SHP77 (cell line): ENCODE measurements at regions not wholly inside any gene's neighbourhood (a gene's known extent, or its start where the extent isn't known, plus 50 kb on each side); places are given as distances from the start of the nearest gene placed in this dataset.
"Not testable (repeated sequence)": the region's sequence is repeated elsewhere in the genome, so short reads cannot be mapped to it uniquely, and the experiment has no call there.

Experiments used
- DNase-seq, 2 experiments: peaks; one replicate each; lab custom pipeline; 2025; lab: John Stamatoyannopoulos, UW

DNA sequence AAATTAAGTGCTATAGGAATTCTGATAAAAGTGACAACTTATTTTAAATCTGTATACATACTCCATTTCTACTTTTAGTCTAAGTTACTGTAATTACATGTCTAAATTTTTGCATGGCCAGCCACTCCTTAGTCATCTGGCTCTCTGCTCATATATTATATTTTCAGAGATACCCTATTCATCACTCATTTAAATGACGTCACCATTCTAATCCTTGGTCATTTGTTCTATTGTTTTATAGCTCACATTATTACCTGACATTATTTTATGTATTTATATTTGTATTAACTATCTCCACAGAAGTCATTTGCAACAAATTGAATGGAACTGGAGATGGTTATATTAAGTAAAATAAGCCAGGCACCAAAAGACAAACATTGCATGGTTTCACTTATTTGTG is 179.6 kb upstream of the CXorf51A start:
- no peak for DNase-seq

DNA sequence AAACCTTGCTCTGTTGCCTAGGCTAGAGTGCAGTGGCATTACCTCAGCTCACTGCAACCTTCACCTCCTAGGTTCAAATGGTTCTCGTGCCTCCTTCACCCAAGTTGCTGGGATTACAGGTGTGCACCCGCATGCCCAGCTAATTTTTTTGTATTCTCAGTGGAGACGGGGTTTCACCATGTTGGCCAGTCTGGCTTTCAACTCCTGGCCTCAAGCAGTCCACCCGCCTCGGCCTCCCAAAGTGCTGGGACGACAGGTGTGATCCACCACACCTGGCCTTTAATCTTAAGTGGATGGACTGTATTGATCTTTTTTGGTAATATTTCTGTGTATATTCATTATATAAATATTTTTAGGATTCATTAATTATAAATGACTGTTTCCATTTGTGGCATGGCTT is 158.7 kb upstream of the CXorf51A start:
- no peak for DNase-seq

DNA sequence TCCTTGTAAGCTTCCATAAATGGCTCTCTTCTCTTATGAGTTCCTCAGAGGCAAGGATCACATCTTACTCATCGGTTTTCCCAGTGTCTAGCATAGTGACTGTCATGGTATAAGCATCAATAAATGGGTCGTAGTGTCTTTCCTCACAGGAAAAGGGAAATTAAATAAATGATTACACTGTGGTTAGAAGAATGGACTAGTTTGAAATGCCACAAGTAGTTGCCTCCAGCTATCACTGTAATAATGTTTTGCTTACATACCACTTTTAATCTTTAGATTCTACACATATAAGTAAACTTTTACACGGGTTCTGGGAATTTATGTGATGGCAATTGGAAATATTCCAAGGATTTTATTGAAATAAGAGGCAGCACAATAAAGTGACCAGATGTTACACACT is 152.8 kb upstream of the CXorf51A start:
- no peak for DNase-seq

DNA sequence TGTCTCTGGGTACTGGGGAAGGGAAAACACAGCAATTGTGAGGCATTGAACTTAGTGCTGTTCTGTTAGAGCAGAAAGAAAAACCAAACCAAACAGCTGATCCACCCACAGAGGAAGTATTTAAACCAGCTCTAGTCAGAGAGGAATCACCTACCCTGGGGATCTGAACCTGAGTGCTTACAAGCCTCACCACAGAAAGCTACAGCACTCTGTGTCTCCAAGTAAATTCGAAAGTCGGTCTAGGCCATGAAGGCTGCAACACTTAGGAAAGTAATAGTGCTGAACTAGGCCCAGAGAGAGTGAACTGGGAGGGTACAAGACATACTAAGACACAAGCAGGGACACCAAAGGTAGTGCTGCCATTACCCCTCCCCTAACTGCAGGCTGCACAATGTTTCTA is 142.2 kb upstream of the CXorf51A start:
- no peak for DNase-seq

DNA sequence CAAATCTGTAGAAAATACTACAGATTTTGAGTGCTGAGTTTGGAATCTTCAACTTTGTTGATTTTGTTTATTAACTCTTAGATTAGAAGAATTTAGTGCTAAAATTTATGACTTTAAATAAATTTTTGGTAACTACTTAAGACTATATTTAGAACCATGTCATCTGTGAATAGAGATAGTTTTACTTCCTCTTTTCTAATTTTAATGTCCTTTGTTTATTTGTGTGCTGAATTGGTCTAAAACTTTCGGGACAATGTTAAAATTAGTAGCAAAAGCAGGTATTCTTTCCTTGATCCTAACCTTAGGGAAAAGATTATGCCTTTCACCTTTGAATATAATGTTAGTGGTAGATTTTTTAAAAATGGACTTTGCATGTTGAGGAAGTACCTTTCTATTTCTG is 119.7 kb upstream of the CXorf51A start:
- DNase-seq = no peak

DNA sequence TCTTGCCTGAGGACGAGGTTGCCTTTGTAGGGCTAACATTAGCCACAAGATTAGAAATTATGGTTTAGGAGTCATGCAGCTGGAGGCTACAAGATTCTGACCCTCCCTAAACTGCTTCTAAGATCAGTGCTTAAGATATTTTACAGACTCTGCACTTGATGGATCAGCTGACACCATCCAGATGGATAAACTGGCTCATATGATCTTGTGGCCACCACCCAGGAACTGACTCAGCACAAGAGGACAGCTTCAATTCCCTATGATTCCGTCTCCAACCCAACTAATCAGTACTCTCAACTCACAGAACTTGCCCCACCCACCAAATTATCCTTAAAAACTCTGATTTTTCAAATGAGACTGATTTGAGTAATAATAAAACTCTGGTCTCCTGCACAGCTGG is 118.5 kb upstream of the CXorf51A start:
- DNase-seq = not testable (repeated sequence)

DNA sequence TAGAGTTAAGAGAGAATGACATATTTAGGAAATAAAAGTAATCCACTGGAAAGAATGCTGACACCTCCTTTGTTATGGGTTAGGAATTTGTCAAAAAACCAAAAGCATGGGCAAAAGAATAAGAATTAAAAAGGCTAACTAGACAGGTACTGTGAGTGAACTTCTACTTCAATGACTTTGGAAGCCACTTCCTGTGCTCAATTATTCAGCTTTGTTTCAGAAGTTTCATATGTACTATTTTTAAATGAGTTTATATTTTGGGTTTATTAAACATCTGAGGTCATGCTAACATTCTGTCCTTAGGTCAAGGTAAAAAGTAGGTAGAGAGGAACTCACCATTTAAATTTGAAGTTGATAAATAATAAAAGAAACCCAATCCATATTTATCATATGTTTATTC is 106.7 kb upstream of the CXorf51A start:
- DNase-seq = no peak

DNA sequence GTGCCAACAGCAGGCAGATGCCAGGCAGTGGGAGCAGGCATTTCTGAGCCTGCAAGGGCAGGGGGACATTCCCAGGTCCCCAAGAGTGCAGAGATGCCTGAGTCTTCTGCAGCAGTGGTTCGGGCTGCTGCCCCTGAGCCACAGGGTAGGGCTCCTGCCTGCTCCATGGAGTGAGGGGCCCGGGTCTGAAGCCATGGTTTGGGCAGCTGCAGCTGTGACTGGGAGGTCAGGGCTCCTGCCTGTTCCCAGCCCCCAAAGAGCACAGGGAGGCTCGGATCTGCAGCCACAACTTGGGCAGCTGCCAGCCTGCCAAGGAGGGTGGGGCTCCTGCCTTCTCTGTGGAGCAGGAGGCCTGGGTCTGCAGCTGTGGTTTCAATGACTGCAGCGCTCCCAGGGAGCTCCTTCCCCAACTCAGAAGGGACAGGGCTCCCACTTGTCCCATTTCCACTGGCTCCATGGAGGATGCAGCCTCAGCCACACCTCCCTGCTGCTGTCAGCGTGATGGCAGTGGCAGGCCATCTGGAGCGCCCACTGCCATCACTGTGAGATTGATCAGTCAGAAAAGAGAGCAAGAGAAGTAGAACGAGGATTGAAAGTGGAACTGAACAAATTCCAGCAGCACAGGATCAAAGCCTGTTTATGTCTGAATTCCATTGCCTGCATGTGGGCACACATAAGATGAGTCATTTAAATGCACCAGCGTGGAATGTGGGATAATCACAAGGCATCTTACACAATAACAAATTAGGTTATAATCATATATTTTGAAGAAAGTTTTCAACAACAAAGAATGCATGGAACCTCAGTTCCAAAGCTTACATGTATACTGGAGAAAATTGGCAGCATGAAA is 93.1 kb upstream of the CXorf51A start:
- DNase-seq = no peak

DNA sequence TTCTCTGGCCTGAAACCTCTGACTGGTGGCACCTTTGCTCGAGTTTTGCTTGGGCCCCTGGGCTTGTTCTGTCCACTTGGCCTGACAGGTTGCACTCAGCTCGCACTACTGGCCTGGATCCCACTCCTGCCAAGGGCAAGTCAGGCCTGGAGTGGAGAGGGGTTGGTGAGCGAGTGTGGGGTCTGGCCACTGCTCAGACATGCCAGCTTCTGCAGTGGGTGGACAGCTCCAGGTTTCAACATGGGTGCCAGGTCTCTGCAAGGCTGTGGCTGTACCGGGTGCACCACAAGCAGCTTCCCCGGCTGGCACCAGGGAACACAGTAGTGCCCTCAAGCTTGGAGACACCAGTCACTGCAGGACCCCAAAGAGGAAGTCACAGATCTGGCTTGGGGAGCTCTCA is 91.6 kb upstream of the CXorf51A start:
- DNase-seq = no peak

DNA sequence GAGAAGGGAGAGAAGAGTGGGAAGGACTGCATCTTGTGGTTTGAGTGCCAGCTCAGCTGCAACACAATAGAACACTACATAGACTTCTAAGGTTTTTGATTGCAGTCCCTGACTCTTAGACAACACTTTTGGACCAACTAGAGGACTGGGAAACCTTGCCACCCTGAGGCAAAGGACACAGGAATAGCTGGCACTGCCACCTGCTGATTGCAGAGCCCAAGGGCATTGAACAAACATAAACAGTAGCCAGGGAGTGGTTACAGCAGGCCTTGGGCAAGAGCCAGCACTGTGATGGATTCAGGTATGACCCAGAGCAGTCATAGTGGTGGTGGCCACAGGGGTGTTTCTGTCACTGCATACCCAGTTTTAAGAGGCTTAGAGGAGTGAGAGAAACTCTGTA is 72.5 kb upstream of the CXorf51A start:
- peak in 1 of 2 experiments; percentile 1 for DNase-seq

DNA sequence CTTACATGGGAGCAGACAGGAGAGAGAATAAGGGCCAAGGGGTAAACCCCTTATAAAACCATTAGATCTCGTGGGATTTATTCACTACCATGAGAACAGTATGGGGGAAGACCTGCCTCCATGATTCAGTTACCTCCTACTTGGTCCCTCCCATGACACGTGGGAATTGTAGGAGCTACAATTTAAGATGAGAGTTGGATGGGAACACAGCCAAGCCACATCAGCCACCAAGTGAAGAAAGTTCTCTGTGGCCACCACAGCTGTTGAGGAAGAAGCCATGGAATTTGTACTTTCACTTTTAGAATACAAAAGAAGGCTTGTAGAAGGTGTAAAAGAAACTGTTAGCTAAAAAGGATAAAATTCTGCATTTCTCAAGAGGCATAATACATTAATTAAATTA is 67.0 kb upstream of the CXorf51A start:
- no peak for DNase-seq

DNA sequence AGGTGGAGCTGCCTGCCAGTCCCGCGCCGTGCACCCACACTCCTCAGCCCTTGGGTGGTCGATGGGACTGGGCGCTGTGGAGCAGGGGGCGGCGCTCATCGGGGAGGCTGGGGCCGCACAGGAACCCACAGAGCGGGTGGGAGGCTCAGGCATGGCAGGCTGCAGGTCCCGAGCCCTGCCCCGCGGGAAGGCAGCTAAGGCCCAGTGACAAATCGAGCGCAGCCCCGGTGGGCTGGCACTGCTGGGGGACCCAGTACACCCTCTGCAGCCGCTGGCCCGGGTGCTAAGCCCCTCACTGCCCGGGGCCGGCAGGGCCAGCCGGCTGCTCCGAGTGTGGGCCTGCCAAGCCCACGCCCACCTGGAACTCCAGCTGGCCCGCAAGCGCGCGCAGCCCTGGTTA is 52.3 kb upstream of the CXorf51A start:
- DNase-seq = not testable (repeated sequence)

DNA sequence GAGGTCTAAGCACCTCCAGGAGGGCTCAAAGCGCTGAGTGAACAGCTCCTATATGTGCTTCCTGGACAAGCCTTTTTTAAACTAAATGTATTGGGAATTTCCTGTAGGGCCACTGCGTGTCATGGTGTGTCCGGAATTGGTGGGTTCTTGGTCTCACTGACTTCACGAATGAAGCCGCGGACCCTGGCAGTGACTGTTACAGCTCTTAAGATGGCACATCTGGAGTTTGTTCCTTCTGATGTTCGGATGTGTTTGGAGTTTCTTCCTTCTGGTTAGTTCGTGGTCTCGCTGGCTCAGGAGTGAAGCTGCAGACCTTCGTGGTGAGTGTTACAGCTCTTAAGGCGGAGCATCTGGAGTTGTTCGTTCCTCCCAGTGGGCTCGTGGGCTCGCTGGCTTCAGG is 51.2 kb upstream of the CXorf51A start:
- DNase-seq = not testable (repeated sequence)
